Upper lobe of left lung (tissue), 6 donors: ENCODE measurements at regions not wholly inside any gene's neighbourhood (a gene's known extent, or its start where the extent isn't known, plus 50 kb on each side); places are given as distances from the start of the nearest gene placed in this dataset.

Source experiments
- ATAC-seq, 2 donors: fragments of 200-7000 bp; cut with Tn5 transposase; one replicate each; pipeline ENCODE4 v1.9.1; 2022; ENCODE audit warnings: mild to moderate bottlenecking in 2 of 2, moderate library complexity in 2 of 2; ENCODE audit not compliant: low FRiP score in 2 of 2
- DNase-seq, 2 donors: peaks; one replicate each; pipeline ENCODE4 v3.0.0-alpha.2; 2019 to 2020
- H3K27ac ChIP-seq, 4 donors: fragments of 200-600 bp; sonication (generic); one replicate each; pipeline ENCODE4 v1.5.1; 2016 to 2019
- H3K27me3 ChIP-seq, 4 donors: fragments of 200-600 bp; sonication (generic); one replicate each; pipeline ENCODE4 v1.5.1; 2017 to 2019
- H3K36me3 ChIP-seq, 4 donors: fragments of 200-600 bp; sonication (generic); one replicate each; pipeline ENCODE4 v1.5.1; 2016 to 2019
- H3K4me1 ChIP-seq, 4 donors: fragments of 200-600 bp; sonication (generic); one replicate each; pipeline ENCODE4 v1.5.1; 2018 to 2019
- H3K4me3 ChIP-seq, 4 donors: fragments of 200-600 bp; sonication (generic); one replicate each; pipeline ENCODE4 v1.5.1; 2017 to 2019; ENCODE audit warnings: mild to moderate bottlenecking in 2 of 4, moderate library complexity in 1 of 4
- H3K9me3 ChIP-seq, 4 donors: fragments of 200-600 bp; sonication (generic); one replicate each; pipeline ENCODE4 v1.5.1; 2018 to 2019
- EP300 ChIP-seq, 4 donors: sonication (generic); formaldehyde crosslinking; IDR thresholded peaks; one replicate each; pipeline ENCODE4 v1.5.1; 2017; ENCODE audit warnings: antibody characterized with exemption in 4 of 4, control low read depth in 2 of 4
- POLR2A ChIP-seq, 4 donors: fragments of 450-650 bp; IDR thresholded peaks; one replicate each; pipeline ENCODE4 v1.5.1; 2016 to 2017; ENCODE audit warnings: antibody characterized with exemption in 4 of 4, mild to moderate bottlenecking in 2 of 4
- POLR2AphosphoS5 ChIP-seq, 2 donors: sonication (generic); formaldehyde crosslinking; IDR thresholded peaks; one replicate each; pipeline ENCODE4 v1.5.1; 2017; ENCODE audit warnings: antibody characterized with exemption in 2 of 2
- WGBS, 2 donors: methylation state at CpG; one replicate each; pipeline ENCODE4 v1.1.5; 2017 to 2018; 5-methylcytosine and 5-hydroxymethylcytosine counted together
- TF ChIP-seq, protein P1 (sequence below), 6 experiments: fragments of 450-650 bp in 4 of 6; fragments of 200-600 bp in 2 of 6; sonication (generic) in 2 of 6; IDR thresholded peaks; one replicate each; pipeline ENCODE4 v1.5.1; 2016 to 2019; ENCODE audit warnings: antibody characterized with exemption in 6 of 6
- donor health status: DM: no; HTN: no; CAD: no; lungs with moderate emphysema.
- donor health status: DM: no; HTN: yes; CAD: no; lungs with severe emphysema.

DNA sequence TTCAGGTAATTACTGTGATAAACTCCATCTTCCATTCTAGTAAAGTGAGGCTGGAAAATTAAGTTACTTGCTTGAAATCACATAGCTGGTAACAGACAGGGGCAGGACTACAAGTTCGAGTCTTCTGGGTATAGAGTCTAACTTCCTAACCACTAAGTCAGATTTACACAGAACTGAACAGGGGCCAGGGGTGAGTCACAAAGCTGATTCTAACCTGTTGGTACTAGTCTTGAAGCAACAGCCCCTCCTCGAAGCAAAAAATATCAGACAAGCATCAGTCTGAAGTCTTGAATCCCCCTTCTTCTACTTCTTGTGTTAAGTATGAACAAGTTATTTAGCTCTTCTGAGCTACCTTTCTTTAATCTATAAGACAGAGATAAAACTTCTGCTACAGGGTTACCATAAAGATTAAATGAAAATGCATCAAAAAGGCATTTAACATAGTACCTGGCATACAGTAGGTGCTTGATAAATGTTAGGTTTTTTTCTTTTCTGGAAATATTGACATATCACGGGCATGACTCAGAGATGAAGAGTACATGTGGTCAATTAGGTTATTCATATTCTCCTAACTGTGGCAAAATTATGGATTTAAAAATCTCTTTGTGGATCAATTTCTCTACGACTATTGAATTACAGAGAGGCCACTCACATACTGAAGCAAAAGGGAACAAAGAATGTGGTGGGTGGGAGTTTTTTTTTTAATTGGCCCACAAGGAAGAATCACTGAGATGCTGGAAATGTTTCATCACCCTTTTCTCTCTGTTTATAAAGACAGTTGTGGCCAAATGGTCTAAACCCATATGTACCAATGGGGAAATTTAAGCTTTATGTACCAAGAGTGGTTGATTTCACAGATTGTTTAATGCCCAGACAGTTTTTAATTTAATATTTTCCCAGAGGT lies 266.9 kb upstream of the DYNLRB2 start:
- DNase-seq: no peak
- Histone ChIP-seq H3K27ac (no peak overlapping the region), H3K4me3 (no peak overlapping the region), H3K4me1 (no peaks in the 10 kb centered on the region), H3K27me3 (no peaks in the 10 kb centered on the region), H3K36me3 (no peaks in the 10 kb centered on the region), H3K9me3 (no peaks in the 10 kb centered on the region)
- WGBS, 2 donors: 75 to 82% methylated on average over 4 of the region's 4 CpGs
- TF ChIP-seq EP300 (IDR thresholded peaks at IDR 0.05) (no peak), POLR2AphosphoS5 (IDR thresholded peaks at IDR 0.05) (no peak), POLR2A (IDR thresholded peaks at IDR 0.05) (no peak)
- ATAC-seq: no peak

DNA sequence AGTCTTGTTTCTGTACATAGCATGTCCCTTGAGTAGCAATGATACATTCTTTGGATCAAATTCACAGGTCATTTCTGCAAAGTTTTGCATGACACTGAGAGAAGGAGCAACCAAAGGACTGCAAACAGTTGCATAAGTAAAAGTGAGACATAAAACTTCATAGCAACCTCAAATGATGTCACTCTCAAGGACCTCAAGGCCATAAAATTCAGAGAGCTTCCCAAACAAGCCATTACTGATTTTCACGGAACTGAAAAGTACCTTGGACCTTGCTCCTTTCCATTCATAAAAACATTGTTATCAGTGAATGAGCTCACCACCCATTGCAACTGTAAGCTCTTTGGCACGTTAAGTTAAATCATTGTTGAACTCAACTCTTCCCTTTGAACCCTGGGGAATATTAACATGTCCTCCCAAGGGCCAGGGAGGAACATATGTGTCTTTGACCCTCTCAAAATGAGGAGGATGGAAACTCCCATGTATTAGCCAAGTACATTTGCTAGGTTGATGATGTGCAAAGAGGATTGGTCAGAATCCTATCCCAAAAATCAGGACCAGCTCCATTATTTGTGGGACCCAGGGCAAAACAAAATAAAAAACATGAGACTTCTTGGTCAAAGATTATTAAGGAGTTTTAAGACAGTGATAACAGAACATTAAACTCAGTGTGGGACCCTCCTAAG lies 275.0 kb upstream of the DYNLRB2 start:
- Histone ChIP-seq H3K4me3 (no peak overlapping the region), H3K36me3 (no peaks in the 10 kb centered on the region), H3K4me1 (no peaks in the 10 kb centered on the region), H3K27ac (no peak overlapping the region), H3K27me3 (no peaks in the 10 kb centered on the region), H3K9me3 (no peaks in the 10 kb centered on the region)
- WGBS, 2 donors: 75 to 88% methylated on average over 2 of the region's 2 CpGs
- ATAC-seq (peak in 1 of 2 donors; percentile 60), DNase-seq (no peak)
- no peak for TF ChIP-seq POLR2A (IDR thresholded peaks at IDR 0.05)
- TF ChIP-seq, protein P1, sequence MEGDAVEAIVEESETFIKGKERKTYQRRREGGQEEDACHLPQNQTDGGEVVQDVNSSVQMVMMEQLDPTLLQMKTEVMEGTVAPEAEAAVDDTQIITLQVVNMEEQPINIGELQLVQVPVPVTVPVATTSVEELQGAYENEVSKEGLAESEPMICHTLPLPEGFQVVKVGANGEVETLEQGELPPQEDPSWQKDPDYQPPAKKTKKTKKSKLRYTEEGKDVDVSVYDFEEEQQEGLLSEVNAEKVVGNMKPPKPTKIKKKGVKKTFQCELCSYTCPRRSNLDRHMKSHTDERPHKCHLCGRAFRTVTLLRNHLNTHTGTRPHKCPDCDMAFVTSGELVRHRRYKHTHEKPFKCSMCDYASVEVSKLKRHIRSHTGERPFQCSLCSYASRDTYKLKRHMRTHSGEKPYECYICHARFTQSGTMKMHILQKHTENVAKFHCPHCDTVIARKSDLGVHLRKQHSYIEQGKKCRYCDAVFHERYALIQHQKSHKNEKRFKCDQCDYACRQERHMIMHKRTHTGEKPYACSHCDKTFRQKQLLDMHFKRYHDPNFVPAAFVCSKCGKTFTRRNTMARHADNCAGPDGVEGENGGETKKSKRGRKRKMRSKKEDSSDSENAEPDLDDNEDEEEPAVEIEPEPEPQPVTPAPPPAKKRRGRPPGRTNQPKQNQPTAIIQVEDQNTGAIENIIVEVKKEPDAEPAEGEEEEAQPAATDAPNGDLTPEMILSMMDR (IDR thresholded peaks at IDR 0.05): no peak
- TF ChIP-seq EP300 (IDR thresholded peaks at IDR 0.05): no peak
- no peak for TF ChIP-seq POLR2AphosphoS5 (IDR thresholded peaks at IDR 0.05)

DNA sequence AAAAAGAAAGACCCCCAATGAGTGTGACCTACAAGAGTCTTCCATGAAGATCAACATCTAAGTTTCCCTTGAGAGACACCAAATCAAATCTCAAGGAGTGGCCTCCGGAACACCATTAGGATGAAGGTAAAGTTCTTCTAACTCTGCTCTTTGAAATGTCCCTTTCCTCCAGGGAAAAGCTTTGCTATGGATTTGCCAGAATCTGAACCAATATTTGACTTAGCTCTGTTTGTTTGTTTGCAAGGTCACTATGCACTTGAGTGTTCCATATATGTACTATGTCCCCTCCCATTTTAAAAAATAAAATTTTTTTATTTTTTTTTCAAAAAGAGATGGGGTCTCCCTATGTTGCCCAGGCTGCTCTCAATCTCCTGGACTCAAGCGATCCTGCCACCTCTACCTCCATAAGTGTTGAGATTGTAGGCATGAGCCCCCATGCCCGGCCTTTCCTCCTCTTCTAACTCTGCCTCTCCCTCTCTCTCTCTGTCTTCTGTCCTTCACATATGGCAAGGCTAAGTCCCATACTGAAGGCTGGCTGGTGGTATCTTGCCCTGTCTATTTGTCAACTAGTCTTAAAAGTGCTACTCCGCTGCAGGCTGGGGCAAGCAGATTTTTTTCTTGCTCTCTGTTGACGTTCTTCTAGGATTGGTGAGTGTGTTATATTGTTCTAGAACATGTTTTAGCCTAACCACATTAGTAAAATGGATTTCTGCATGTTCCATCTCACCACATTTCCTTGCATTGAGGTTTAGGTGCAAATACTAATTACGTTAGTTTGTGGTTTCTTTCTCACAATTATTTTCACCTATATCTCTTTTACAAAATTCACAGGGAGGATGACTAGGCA lies 276.7 kb upstream of the DYNLRB2 start:
- WGBS, 2 donors: 83 to 85% methylated on average over 6 of the region's 6 CpGs
- Histone ChIP-seq H3K9me3 (no peaks in the 10 kb centered on the region), H3K36me3 (no peaks in the 10 kb centered on the region), H3K4me3 (no peak overlapping the region), H3K27me3 (no peaks in the 10 kb centered on the region), H3K4me1 (no peaks in the 10 kb centered on the region), H3K27ac (no peak overlapping the region)
- DNase-seq (no peak), ATAC-seq (no peak)
- TF ChIP-seq, protein P1 (IDR thresholded peaks at IDR 0.05): no peak
- no peak for TF ChIP-seq POLR2AphosphoS5 (IDR thresholded peaks at IDR 0.05)
- TF ChIP-seq POLR2A (IDR thresholded peaks at IDR 0.05): no peak
- TF ChIP-seq EP300 (IDR thresholded peaks at IDR 0.05): no peak

DNA sequence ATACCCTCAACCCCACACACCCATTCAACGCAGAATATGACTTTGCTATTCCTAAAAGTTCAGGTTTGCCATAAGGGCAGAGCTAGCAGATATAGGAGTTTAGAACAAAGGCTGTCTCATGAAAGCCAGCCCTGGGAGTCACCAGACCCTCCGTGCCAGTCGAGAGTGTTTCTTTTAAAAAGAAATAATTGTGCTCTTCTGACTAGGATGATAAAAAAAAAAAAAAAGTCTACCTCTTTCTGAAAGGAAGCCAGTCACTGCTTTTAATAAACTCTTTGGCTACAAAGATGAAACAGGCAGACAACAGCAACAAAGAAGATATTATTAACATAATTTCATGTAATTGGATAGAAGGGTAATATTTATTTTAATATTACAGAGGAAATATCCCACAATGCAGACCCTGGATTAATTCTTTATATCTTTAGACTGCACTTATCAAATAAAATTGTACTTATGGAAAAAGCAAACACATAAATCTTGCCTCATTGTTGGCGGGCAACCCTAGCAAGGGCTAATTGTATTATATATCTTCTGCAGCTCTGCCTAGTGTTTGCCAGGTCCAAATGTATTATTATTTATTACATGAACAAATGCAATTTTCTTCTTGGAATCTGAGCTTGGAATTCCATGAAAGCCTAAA lies 277.5 kb upstream of the DYNLRB2 start:
- WGBS, 2 donors: 80% methylated on average over 4 of the region's 4 CpGs
- ATAC-seq: no peak

More for the DNA sequence above, 277.5 kb upstream of the DYNLRB2 start:
- no peak for DNase-seq
- Histone ChIP-seq H3K4me3 (no peak overlapping the region), H3K9me3 (no peaks in the 10 kb centered on the region), H3K27ac (no peak overlapping the region), H3K36me3 (no peaks in the 10 kb centered on the region), H3K4me1 (no peaks in the 10 kb centered on the region), H3K27me3 (no peaks in the 10 kb centered on the region)
- TF ChIP-seq EP300 (IDR thresholded peaks at IDR 0.05) (no peak), POLR2AphosphoS5 (IDR thresholded peaks at IDR 0.05) (no peak), POLR2A (IDR thresholded peaks at IDR 0.05) (no peak)
- TF ChIP-seq, protein P1 (IDR thresholded peaks at IDR 0.05): no peak
